Ramos (cell line): ENCODE measurements at regions not wholly inside any gene's neighbourhood (a gene's known extent, or its start where the extent isn't known, plus 50 kb on each side); places are given as distances from the start of the nearest gene placed in this dataset.

Source experiments
- in situ Hi-C: fragments of 300-500 bp; cut with MboI; formaldehyde crosslinking; loops from one replicate; pipeline ENCODE4 v1.14.3; 2022; ENCODE audit warnings: low sequenced_read_pairs; ENCODE audit not compliant: unreplicated experiment

DNA sequence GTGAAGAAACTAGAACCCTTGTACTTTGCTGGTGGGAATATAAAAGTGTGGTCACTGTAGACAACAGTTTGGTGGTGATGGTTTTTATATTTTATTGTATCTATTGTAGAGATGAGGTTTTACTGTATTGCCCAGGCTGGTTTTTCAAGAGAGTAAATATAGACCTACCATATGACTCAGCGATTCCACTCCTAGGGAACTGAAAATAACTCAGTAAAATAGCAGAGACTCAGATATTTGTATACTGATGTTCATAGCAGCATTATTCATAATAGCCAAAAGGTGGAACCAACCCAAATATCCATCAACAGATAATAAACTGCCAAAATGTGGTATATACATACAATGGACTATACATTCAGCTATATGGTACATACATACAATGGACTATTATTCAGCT is 68.8 kb upstream of the IL12A start:
- in situ Hi-C loops = no loop called here

DNA sequence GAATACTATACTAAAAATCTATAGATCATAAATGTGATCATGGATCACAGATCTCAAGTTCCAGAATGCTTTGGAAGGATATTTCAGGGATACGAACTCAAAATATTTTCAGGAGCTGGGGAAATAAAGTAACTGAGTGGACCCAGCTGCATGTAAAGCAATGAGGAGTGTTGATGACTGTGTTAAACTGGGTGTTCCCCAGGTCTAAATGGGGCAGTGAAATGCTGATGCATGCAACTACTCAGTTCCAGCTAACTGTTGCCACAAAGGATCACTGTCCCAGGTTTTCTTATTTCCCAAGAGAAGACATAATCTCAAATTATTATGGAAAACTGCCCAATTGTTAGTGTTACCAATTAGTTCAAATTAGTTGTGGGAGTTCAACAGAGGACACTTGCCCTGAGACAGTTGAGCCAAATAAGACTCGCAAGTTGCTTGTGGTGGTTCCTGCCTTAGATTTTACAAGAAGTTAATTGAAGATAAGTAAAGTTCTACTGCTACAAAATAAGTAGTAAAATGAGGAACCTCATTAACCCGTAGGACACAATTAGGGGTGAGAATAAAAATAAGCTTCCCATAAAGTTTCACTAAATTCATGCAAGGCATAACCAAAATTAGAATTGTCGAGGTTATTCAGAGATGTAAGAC is 66.3 kb upstream of the IL12A start:
- in situ Hi-C loops = no loop called here

DNA sequence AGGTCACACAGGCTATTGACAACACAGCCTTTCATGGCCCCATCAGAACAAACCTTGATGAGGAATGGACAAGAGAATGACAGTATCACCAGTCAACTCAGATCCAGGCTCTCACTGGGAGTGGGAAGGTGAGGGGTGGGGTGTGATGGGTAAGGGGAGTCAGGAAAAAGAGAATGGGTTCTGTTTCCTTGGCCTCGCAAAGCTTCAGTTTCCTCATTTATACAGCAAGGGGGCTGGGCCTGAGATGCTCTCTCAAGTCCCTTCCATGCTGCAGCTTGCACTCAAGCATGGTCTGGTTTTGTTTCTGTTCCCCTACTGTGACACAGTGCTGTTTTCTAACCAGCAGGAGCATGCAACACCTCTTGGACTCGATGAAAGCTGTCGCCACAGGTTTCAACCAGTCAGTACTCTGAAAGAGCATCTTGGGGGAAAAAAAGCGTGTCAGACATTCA is 65.7 kb upstream of the IL12A start:
- in situ Hi-C loops = no loop called here

DNA sequence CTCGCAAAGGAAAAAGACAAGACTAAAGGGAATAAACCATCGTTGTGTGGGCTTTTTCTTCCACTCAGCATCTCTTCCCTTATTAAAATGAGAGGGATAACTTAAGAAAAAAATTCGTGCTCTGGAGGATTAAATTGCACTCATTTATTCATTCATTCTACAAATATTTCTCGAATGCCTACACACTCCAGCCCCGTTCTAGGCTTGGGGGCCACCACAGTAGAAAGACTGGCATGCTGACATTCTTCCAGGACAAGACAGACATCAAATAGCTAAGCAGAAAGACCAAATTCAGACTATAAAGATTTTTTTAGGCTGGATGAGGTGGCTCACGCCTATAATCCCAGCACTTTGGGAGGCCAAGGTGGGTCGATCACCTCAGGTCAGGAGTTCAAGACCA is 65.3 kb upstream of the IL12A start:
- in situ Hi-C loops = no loop called here

DNA sequence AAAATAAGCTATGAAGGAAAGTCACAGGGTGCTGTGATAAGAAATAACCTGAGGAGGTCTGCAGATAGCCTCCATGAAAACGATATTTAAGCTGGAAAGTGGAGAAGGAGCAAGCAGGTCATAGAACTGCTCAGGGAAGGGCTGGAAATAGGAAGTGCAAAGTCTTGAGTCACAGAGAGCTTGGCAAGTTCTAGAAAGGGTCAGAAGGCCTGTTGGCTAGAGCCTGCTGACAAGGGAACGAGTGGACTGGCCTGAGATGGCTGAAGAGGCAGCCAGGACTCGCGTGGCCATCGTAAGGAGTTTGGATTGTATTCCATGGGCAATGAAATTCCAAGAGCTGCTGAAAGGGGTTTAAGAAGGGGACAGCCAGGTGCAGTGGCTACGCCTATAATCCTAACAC is 64.7 kb upstream of the IL12A start:
- in situ Hi-C loops = no loop called here

DNA sequence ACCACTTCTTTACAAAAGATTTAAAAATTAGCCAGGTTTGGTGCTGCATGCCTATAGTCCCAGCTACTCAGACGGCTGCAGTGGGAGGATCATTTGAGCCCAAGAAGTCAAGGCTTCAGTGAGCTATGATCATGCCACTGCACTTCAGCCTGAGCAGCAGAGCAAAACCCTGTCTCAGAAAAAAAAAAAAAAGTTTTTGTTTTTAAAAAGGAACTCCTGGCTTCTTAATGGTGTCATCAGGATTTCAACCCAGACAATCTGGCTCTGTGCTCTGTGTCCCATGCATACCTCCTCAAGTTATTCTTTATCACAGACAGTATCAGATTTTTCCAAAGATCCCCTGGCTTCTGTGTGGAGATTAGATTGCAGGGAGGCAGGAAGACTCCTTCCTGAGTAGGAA is 64.2 kb upstream of the IL12A start:
- in situ Hi-C loops = no loop called here

DNA sequence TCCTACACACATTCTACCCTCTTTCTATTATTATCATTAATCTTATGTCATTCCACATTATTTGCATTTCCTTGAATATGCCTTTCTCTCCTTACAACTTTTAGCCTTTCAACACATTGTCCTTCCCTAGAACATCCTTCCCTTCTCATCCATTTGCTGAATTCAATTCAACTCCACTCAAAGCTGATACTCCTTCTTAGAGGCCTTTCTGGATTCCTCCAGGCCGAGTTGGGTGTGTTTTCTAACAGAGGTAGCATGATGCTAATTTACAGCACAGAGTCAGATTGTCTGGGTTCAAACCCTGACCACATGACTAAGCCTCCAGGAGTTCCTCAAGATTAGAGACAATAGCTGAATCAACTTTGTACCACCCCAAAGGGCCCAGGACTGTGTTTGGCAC is 63.4 kb upstream of the IL12A start:
- in situ Hi-C loops = no loop called here

DNA sequence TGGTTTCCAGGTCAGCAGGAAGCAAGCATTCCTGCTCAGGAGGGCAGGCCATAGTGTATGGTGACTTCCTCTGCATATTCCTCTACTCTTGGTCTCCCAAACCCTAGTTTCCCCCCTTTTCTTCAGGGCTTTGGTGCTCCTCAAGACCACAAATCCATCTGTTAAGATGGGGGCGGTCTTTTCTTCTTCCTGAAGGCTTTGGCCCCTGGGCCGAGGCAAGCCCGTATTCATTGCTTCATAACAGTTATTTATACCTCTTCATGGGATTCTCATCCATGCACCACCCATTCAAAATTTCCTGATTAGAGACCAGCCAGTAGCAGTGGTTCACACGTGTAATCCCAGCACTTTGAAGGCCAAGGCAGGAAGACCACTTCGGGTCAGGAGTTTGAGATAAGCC is 62.1 kb upstream of the IL12A start:
- in situ Hi-C loops = no loop called here

DNA sequence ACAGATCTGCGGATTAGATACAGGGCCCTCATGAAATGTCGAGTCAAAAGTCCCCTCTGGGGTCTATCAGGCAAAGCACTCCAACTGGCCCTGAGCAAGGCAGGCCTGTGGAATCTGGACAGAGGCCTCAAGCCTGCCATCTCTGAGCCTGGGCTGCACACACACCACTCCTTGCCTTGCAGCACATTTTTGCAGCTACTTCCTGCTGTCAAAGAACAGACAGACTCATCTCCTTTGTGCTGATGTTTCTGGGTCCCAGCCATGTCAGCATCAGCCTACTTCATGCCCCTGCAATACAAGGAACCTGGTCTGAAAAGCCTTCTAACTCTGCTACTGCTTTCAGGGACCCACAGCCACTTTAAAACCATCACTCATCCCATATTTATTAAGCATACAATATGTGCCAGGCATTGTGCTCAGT is 60.6 kb upstream of the IL12A start:
- in situ Hi-C loops = no loop called here

DNA sequence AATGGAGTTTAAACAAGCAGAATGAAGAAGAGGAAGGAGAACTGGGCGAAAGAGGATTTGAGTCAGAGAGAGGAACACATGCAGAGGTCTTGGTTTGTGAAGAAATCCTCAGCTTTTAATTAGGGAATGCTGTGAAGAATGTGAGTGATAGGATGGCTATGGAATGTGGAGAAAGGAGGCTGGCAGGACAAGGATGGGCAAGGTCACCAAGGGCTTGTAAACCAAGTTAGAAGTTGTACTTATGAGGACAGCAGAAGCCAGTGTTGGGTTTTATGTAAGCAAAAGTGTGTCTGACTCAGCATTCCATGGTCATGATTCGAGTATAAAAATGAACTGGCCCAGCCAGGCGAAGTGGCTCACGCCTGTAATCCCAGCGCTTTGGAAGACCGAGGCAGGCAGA is 60.0 kb upstream of the IL12A start:
- in situ Hi-C loops = no loop called here

DNA sequence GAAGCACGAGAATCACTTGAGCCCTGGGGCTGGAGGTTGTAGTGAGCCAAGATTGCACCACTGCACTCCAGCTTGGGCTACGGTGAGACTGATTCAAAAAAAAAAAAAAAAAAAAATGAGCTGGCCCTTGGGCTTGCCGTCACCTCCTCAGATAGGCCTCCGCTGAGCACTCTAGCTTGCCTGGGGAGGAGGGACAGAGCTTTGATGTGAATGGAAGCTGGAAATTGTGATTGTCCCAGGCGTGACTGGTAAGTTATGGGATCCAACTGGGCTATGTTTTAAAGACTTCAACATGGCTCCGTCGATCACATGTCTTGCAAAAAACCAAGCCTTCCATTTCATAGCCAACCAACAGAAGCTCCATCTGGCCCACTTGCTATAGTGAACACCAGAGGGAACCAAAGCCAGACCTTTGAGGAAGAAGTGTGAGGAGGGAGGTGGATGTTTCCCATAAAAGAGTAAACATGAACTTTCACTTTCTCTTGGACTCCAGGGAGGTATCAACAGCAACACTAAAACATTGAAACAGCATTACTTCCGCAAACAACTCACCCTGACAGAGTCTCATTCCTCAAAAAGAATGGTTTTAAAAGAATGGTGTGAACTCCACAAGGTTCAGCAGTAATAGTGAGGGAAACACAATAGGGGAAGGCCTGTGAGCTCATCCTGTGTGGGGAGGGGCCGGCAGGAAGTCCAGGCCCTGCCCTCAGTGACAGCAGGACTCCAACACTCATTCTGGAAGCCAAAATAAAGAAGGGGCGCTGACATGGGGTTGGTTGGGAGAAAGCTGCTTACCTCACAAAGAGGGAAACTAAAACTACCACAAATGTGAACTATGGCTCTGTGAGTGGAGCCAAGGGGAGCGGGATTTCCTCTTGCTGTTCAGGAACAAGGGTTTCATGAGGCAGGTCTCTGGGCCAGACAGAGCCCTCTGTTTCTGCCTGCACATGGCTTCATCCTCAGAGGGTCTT is 59.2 kb upstream of the IL12A start:
- in situ Hi-C loops = no loop called here

DNA sequence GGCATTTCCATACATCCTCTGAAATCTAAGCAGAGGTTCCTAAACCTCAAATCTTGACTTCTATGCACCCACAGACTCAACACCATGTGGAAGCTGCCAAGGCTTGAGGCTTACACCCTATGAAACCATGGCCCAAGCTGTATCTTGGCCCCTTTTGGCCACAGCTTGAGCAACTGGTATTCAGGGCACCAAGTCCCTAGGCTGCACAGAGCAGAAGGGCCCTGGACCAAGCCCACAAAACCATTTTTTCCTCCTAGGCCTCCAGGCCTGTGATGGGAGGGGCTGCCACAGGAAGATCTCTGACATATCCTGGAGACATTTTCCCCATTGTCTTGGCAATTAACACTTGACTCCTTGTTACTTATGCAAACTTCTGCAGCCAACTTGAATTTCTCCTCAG is 54.4 kb upstream of the IL12A start:
- in situ Hi-C loops = no loop called here

DNA sequence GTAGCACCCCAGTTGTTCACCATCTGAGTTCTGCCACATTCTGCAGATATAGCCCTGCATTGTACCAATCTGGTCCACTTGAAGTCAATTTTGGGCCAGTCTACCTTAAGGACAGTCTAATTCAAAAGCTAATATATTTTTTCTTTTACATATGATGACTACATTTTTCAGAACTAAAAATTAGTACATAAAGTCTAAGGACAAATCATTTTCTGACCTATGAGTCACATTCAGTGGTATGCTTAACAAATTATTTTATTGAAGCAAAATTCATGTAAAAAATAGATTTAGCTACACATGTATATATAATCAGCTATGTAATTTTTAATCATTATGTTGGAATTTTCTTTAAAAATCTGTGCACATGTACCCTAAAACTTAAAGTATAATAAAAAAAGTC is 52.1 kb upstream of the IL12A start:
- in situ Hi-C loops = no loop called here

DNA sequence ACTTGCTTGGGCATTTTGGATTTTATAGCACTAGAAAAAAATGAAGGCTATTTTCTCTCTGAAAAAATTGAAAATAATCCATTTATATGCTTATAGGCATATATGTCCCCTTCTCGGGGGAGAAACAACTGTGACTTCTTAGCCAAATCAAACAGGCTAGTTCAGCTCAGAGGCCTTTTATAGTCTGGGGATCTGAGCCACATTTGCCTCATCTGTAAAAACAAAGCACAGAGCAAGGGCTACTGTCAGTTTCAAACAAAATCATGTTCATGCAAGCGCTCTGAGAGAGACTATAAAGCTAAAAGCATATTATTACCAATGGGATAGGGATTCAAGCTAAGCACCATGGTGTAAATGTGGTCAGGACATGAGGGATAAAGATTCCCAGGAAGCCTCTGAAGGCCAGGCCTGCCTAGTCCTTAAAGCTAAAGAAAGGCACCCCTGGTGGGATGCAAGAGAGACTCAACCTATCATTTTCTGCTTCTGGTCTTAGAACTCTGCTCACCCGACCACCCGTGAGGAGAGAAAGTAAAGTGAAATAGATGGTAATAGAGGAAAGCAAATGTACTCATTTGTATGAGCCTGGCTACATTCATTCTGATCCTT is 51.0 kb upstream of the IL12A start:
- in situ Hi-C loops = no loop called here

DNA sequence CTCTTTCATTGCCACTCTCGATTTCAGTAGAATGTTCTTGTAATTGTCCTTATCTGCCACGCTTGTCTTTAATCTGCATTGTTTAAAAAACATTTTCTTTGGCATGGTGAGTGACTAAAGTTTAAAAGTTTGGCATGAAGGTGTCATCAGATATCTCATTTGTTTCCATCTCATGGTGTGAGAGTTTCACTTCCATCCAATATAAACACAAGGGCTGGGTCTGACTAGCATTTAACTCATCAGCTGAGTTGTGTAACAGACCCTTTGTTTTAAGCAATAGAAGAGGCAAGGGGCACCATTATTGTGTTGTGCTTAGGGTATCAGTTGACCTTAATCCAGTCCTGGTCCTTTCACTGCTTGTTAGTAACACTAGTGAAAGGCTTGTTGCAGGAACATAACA is 49.9 kb upstream of the IL12A start:
- in situ Hi-C loops = no loop called here
